Endodermal cell (in vitro differentiated cells): ENCODE measurements at regions not wholly inside any gene's neighbourhood (a gene's known extent, or its start where the extent isn't known, plus 50 kb on each side); places are given as distances from the start of the nearest gene placed in this dataset.

Experiments used
- DNase-seq: peaks from one replicate; pipeline ENCODE4 v3.0.0-alpha.2; 2017
- H3K27ac ChIP-seq: 2 replicates; pipeline ENCODE4 v1.5.1; 2013; ENCODE audit warnings: mild to moderate bottlenecking, low read depth, low read length, moderate library complexity
- H3K27me3 ChIP-seq: 2 replicates; pipeline ENCODE4 v1.6.1; 2013; ENCODE audit warnings: mild to moderate bottlenecking, low read length, moderate library complexity; ENCODE audit not compliant: insufficient read depth, control insufficient read depth, poor library complexity, severe bottlenecking
- H3K36me3 ChIP-seq: 2 replicates; pipeline ENCODE4 v1.7.0; 2013; ENCODE audit warnings: mild to moderate bottlenecking, low read length, moderate library complexity; ENCODE audit not compliant: control insufficient read depth, insufficient read depth
- H3K4me1 ChIP-seq: one replicate; pipeline ENCODE4 v1.7.0; 2013; ENCODE audit warnings: low read length; ENCODE audit not compliant: control insufficient read depth, insufficient read depth
- H3K4me3 ChIP-seq: 2 replicates; pipeline ENCODE4 v1.5.1; 2013; ENCODE audit warnings: mild to moderate bottlenecking, low read length, moderate library complexity
- H3K9ac ChIP-seq: 2 replicates; pipeline ENCODE4 v1.6.1; 2013; ENCODE audit warnings: mild to moderate bottlenecking, low read length, moderate library complexity; ENCODE audit not compliant: poor library complexity, severe bottlenecking; ENCODE audit errors: extremely low read depth
- H3K9me3 ChIP-seq: 2 replicates; pipeline ENCODE4 v1.6.1; 2013; ENCODE audit warnings: mild to moderate bottlenecking, low read length, moderate library complexity; ENCODE audit not compliant: control insufficient read depth
- H3K27ac Mint-ChIP-seq: 2 replicates; pipeline ENCODE4 v1.8.0; 2020; ENCODE audit warnings: mixed read lengths
- H3K27me3 Mint-ChIP-seq: 2 replicates; pipeline ENCODE4 v1.8.0; 2021; ENCODE audit warnings: mild to moderate bottlenecking, mixed read lengths; ENCODE audit not compliant: insufficient read depth
- H3K36me3 Mint-ChIP-seq: 2 replicates; pipeline ENCODE4 v1.8.0; 2020; ENCODE audit warnings: low read depth, mixed read lengths
- H3K4me1 Mint-ChIP-seq: 2 replicates; pipeline ENCODE4 v1.8.0; 2020; ENCODE audit warnings: mixed read lengths
- H3K4me3 Mint-ChIP-seq: 2 replicates; pipeline ENCODE4 v1.8.0; 2020; ENCODE audit warnings: mild to moderate bottlenecking, moderate library complexity, mixed read lengths
- H3K9me3 Mint-ChIP-seq: 2 replicates; pipeline ENCODE4 v1.8.0; 2020; ENCODE audit warnings: mild to moderate bottlenecking, mixed read lengths
- CTCF ChIP-seq: fragments of 200-600 bp; sonication (generic); conservative IDR thresholded peaks from 2 replicates; pipeline ENCODE4 v1.5.0; 2021; ENCODE audit warnings: antibody characterized with exemption, mild to moderate bottlenecking
- WGBS, 2 experiments: methylation state at CpG; one replicate each; pipeline versions ENCODE4 v1.1.5 to v1.1.7; 2013; ENCODE audit warnings: missing lambda C conversion rate in 2 of 2, mixed read lengths in 1 of 2; ENCODE audit not compliant: insufficient coverage in 1 of 2, insufficient read length in 1 of 2; 5-methylcytosine and 5-hydroxymethylcytosine counted together

GRCh38 chr20:11266571-11266970 is 592.8 kb upstream of the JAG1 start:
- Histone ChIP-seq H3K27me3 (no peaks in the 10 kb centered on the region), H3K9ac (no peak overlapping the region), H3K36me3 (no peaks in the 10 kb centered on the region), H3K4me3 (no peak overlapping the region), H3K4me1 (peaks cover 28% of the 10 kb centered on the region), H3K9me3 (no peaks in the 10 kb centered on the region), H3K27ac (no peak overlapping the region)
- DNase-seq = no peak
- H3K4me3 Mint-ChIP-seq = no peak overlapping the region
- H3K9me3 Mint-ChIP-seq = no peaks in the 10 kb centered on the region
- 88 to 91% methylated on average over 2 to 3 of the region's 3 CpGs for WGBS, 2 experiments
- H3K4me1 Mint-ChIP-seq = peaks cover 73% of the 10 kb centered on the region
- TF ChIP-seq CTCF = no peak
- H3K27me3 Mint-ChIP-seq = peaks cover 5% of the 10 kb centered on the region
- peak overlapping the region; percentile 91 for H3K27ac Mint-ChIP-seq
- no peaks in the 10 kb centered on the region for H3K36me3 Mint-ChIP-seq

GRCh38 chr20:11267131-11267761 is 593.4 kb upstream of the JAG1 start:
- Histone ChIP-seq H3K9ac (no peak overlapping the region), H3K4me1 (peaks cover 26% of the 10 kb centered on the region), H3K27me3 (peaks cover 6% of the 10 kb centered on the region), H3K4me3 (peak overlapping the region; percentile 21), H3K9me3 (no peaks in the 10 kb centered on the region), H3K27ac (no peak overlapping the region), H3K36me3 (no peaks in the 10 kb centered on the region)
- Mint-ChIP-seq H3K27ac (peak overlapping the region; percentile 91), H3K4me3 (peak overlapping the region; percentile 30), H3K36me3 (no peaks in the 10 kb centered on the region), H3K9me3 (no peaks in the 10 kb centered on the region), H3K4me1 (peaks cover 72% of the 10 kb centered on the region), H3K27me3 (peaks cover 12% of the 10 kb centered on the region)
- DNase-seq = peak; percentile 90
- 13 to 18% methylated on average over 4 of the region's 5 CpGs for WGBS, 2 experiments
- TF ChIP-seq CTCF = no peak

GRCh38 chr20:11267762-11268335 is 594.0 kb upstream of the JAG1 start:
- DNase-seq = no peak
- Histone ChIP-seq H3K36me3 (no peaks in the 10 kb centered on the region), H3K4me3 (no peak overlapping the region), H3K27me3 (peaks cover 12% of the 10 kb centered on the region), H3K9me3 (no peaks in the 10 kb centered on the region), H3K9ac (no peak overlapping the region), H3K4me1 (peaks cover 23% of the 10 kb centered on the region), H3K27ac (no peak overlapping the region)
- Mint-ChIP-seq H3K27ac (peak overlapping the region; percentile 91), H3K4me1 (peaks cover 70% of the 10 kb centered on the region), H3K36me3 (no peaks in the 10 kb centered on the region), H3K4me3 (peak overlapping the region; percentile 30), H3K9me3 (no peaks in the 10 kb centered on the region), H3K27me3 (peaks cover 18% of the 10 kb centered on the region)
- no peak for TF ChIP-seq CTCF
- 70 to 75% methylated on average over 4 of the region's 4 CpGs for WGBS, 2 experiments
